ENCODE measurements at regions not wholly inside any gene's neighbourhood (a gene's known extent, or its start where the extent isn't known, plus 50 kb on each side); places are given as distances from the start of the nearest gene placed in this dataset.

DNA sequence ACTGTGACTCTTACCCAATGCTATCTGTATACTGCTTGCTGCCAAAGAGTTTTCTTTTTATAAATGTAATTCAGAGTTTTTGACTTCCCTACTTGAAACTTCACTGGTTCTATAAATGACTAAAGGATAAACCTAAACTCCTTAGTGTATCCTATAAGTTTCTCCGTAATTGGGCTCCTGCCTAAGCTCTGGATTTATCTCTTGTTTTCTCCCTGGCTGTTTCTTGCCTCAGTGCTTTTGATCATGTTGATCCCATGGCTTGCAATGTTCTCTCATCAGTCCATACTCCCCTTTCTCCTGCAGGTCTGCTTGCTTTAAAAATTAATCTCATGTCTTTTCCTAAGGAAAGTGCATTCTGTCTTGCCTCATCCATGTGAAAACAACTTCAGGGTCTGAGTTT, 1543.1 kb upstream of the IGFBP7 start:
- FAIRE-seq (no peak), ATAC-seq (no peak), DNase-seq (ENCODE audit: low spot score) (no peak)
- intact Hi-C loops (cut with micrococcal nuclease; ENCODE audit: unreplicated experiment), result no loop called here
- no peak for TF ChIP-seq ZNF235 (CRISPR knock-in tag; IDR thresholded peaks at IDR 0.05; ENCODE audit: borderline replicate concordance)
- TF ChIP-seq, protein P1, sequence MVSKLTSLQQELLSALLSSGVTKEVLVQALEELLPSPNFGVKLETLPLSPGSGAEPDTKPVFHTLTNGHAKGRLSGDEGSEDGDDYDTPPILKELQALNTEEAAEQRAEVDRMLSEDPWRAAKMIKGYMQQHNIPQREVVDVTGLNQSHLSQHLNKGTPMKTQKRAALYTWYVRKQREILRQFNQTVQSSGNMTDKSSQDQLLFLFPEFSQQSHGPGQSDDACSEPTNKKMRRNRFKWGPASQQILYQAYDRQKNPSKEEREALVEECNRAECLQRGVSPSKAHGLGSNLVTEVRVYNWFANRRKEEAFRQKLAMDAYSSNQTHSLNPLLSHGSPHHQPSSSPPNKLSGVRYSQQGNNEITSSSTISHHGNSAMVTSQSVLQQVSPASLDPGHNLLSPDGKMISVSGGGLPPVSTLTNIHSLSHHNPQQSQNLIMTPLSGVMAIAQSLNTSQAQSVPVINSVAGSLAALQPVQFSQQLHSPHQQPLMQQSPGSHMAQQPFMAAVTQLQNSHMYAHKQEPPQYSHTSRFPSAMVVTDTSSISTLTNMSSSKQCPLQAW (CRISPR knock-in tag; IDR thresholded peaks at IDR 0.05), result no peak
- TF ChIP-seq HNF4A (CRISPR knock-in tag; IDR thresholded peaks at IDR 0.05), result no peak
- TF ChIP-seq KLF15 (CRISPR knock-in tag; IDR thresholded peaks at IDR 0.05; ENCODE audit: borderline replicate concordance), result no peak
- no peak for TF ChIP-seq SKI (IDR thresholded peaks at IDR 0.05; ENCODE audit: partially characterized antibody)
- TF ChIP-seq CC2D1A (CRISPR knock-in tag; IDR thresholded peaks at IDR 0.05), result no peak
- no peak for TF ChIP-seq ZNF572 (CRISPR knock-in tag; IDR thresholded peaks at IDR 0.05)
- no peak for TF ChIP-seq ZNF569 (CRISPR knock-in tag; IDR thresholded peaks at IDR 0.05; ENCODE audit: borderline replicate concordance)
- TF ChIP-seq NPAS2 (CRISPR knock-in tag; IDR thresholded peaks at IDR 0.05; ENCODE audit: borderline replicate concordance), result no peak
- TF ChIP-seq HOXA5 (CRISPR knock-in tag; IDR thresholded peaks at IDR 0.05), result no peak
- TF ChIP-seq GATAD1 (CRISPR knock-in tag; IDR thresholded peaks at IDR 0.05), result no peak
- no peak for TF ChIP-seq ZSCAN12 (CRISPR knock-in tag; IDR thresholded peaks at IDR 0.05)
- TF ChIP-seq, protein P2, sequence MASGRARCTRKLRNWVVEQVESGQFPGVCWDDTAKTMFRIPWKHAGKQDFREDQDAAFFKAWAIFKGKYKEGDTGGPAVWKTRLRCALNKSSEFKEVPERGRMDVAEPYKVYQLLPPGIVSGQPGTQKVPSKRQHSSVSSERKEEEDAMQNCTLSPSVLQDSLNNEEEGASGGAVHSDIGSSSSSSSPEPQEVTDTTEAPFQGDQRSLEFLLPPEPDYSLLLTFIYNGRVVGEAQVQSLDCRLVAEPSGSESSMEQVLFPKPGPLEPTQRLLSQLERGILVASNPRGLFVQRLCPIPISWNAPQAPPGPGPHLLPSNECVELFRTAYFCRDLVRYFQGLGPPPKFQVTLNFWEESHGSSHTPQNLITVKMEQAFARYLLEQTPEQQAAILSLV (CRISPR knock-in tag; IDR thresholded peaks at IDR 0.05; ENCODE audit: borderline replicate concordance), result no peak
- no peak for TF ChIP-seq ZNF296 (CRISPR knock-in tag; conservative IDR thresholded peaks at IDR 0.05)
- no peak for TF ChIP-seq HOXA9 (CRISPR knock-in tag; IDR thresholded peaks at IDR 0.05; ENCODE audit: borderline replicate concordance)
- TF ChIP-seq ZEB1 (IDR thresholded peaks at IDR 0.05; ENCODE audit: insufficient replicate concordance, low read depth), result no peak
- no peak for TF ChIP-seq BCL6 (CRISPR knock-in tag; IDR thresholded peaks at IDR 0.05)
- TF ChIP-seq, protein P3, sequence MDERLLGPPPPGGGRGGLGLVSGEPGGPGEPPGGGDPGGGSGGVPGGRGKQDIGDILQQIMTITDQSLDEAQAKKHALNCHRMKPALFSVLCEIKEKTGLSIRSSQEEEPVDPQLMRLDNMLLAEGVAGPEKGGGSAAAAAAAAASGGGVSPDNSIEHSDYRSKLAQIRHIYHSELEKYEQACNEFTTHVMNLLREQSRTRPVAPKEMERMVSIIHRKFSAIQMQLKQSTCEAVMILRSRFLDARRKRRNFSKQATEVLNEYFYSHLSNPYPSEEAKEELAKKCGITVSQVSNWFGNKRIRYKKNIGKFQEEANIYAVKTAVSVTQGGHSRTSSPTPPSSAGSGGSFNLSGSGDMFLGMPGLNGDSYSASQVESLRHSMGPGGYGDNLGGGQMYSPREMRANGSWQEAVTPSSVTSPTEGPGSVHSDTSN (CRISPR knock-in tag; IDR thresholded peaks at IDR 0.05), result no peak
- CTCF ChIA-PET (ENCODE audit: low intra/inter-chr PET ratio, low total read pairs), result no interaction called here
- Histone ChIP-seq H3K79me2 (ENCODE audit: insufficient read depth, low read length) (no peaks in the 10 kb centered on the region), H3K4me3 (replicated peaks in 1 of 3; ENCODE audit: insufficient read depth in 1 of 3, low read depth in 2 of 3, low read length in 3 of 3) (no peak overlapping the region), H3K27ac (ENCODE audit: extremely low read length, insufficient read depth, low read length) (no peak overlapping the region), H2AFZ (ENCODE audit: low read length) (no peak overlapping the region), H3K4me1 (ENCODE audit: insufficient read depth, low read length) (no peaks in the 10 kb centered on the region), H3K9ac (ENCODE audit: insufficient read depth, low read depth, low read length) (no peak overlapping the region), H3K27me3 (ENCODE audit: control insufficient read depth in 1 of 2, insufficient read depth in 2 of 2, low read length in 2 of 2) (no peaks in the 10 kb centered on the region), H3K4me2 (ENCODE audit: low read depth, low read length) (no peak overlapping the region), H4K20me1 (ENCODE audit: insufficient read depth, low read length) (no peaks in the 10 kb centered on the region), H3K9me3 (ENCODE audit: low read length) (peaks cover 68% of the 10 kb centered on the region), H3K36me3 (replicated peaks in 1 of 2; ENCODE audit: control insufficient read depth in 1 of 2, insufficient read depth in 2 of 2, low read length in 2 of 2) (no peaks in the 10 kb centered on the region)
- BruUV-seq (replicated peaks), result no TSS peak
- in situ Hi-C loops (cut with HindIII; ENCODE audit: extremely low pct_ligation_motif_present, low pct_unique_long_range_greater_than_20kb), result no loop called here
- 3% methylated on average over 1 of the region's 1 CpG for WGBS (ENCODE audit: low lambda C conversion rate)
- POLR2A ChIA-PET, result no interaction called here

Measured in HepG2 (cell line).